K562 (cell line): ENCODE measurements at regions not wholly inside any gene's neighbourhood (a gene's known extent, or its start where the extent isn't known, plus 50 kb on each side); places are given as distances from the start of the nearest gene placed in this dataset.

Source experiments
- BCOR ChIP-seq: fragments of 450-650 bp; IDR thresholded peaks from 2 replicates; pipeline ENCODE4 v1.6.1; 2016
- BRD4 ChIP-seq: fragments of 200-600 bp; sonication (generic); IDR thresholded peaks from 2 replicates; pipeline ENCODE4 v1.6.1; 2017; ENCODE audit warnings: inconsistent platforms
- CHD1 ChIP-seq: fragments of 200-600 bp; sonication (generic); IDR thresholded peaks from one replicate; pipeline ENCODE4 v1.6.1; 2012; ENCODE audit warnings: mild to moderate bottlenecking, moderate library complexity, low read length, inconsistent platforms
- CHD2 ChIP-seq: IDR thresholded peaks from 2 replicates; pipeline ENCODE4 v1.6.1; 2011; ENCODE audit warnings: low read depth, low read length
- COPS2 ChIP-seq: fragments of 450-650 bp; conservative IDR thresholded peaks from 2 replicates; pipeline ENCODE4 v1.6.1; 2016; ENCODE audit warnings: mild to moderate bottlenecking, moderate library complexity
- ELF4 ChIP-seq: fragments of 450-650 bp; formaldehyde crosslinking; IDR thresholded peaks from 2 replicates; pipeline ENCODE4 v1.4.0; 2022; ENCODE audit warnings: missing genetic modification characterization
- HEY1 ChIP-seq: fragments of 250-450 bp; sonication (Bioruptor Pico); IDR thresholded peaks from 2 replicates; pipeline ENCODE4 v1.5.0; 2020; ENCODE audit warnings: mild to moderate bottlenecking, moderate library complexity, borderline replicate concordance
- KDM1A ChIP-seq, 2 experiments: fragments of 450-650 bp; IDR thresholded peaks; 2 replicates each; pipeline ENCODE4 v1.6.1; 2016; ENCODE audit warnings: mild to moderate bottlenecking in 2 of 2
- KLF6 ChIP-seq: fragments of 250-450 bp; sonication (Bioruptor Pico); IDR thresholded peaks from 2 replicates; pipeline ENCODE4 v1.4.0; 2020; ENCODE audit warnings: mild to moderate bottlenecking, moderate library complexity, borderline replicate concordance
- MCM3 ChIP-seq: fragments of 450-650 bp; IDR thresholded peaks from 2 replicates; pipeline ENCODE4 v1.6.1; 2016
- MCM5 ChIP-seq: fragments of 450-650 bp; IDR thresholded peaks from 2 replicates; pipeline ENCODE4 v1.6.1; 2016; ENCODE audit warnings: low read depth
- MEIS2 ChIP-seq: fragments of 450-650 bp; IDR thresholded peaks from 2 replicates; pipeline ENCODE4 v1.6.1; 2014; ENCODE audit warnings: mild to moderate bottlenecking; ENCODE audit not compliant: partially characterized antibody
- NCOA2 ChIP-seq, 2 experiments: fragments of 450-650 bp; IDR thresholded peaks; 2 replicates each; pipeline ENCODE4 v1.6.1; 2018; ENCODE audit warnings: mild to moderate bottlenecking in 2 of 2, moderate library complexity in 1 of 2; ENCODE audit not compliant: partially characterized antibody in 2 of 2
- PCBP2 ChIP-seq: fragments of 200-400 bp; formaldehyde crosslinking; IDR thresholded peaks from 2 replicates; pipeline ENCODE4 v1.6.1; 2018; ENCODE audit warnings: low read length, low read depth, mild to moderate bottlenecking, moderate library complexity; ENCODE audit not compliant: poor library complexity, severe bottlenecking
- RBM39 ChIP-seq: fragments of 200-400 bp; formaldehyde crosslinking; optimal IDR thresholded peaks from 2 replicates; pipeline ENCODE3; 2018; ENCODE audit warnings: low read depth, low read length
- TARDBP ChIP-seq: fragments of 450-650 bp; IDR thresholded peaks from 2 replicates; pipeline ENCODE4 v1.6.1; 2016
- TCF7 ChIP-seq: sonication (generic); IDR thresholded peaks from 2 replicates; pipeline ENCODE4 v1.6.1; 2016; ENCODE audit warnings: antibody characterized with exemption, borderline replicate concordance
- ZKSCAN1 ChIP-seq: fragments of 150-350 bp; IDR thresholded peaks from 2 replicates; pipeline ENCODE4 v1.6.1; 2016; ENCODE audit warnings: low read depth, low read length
- ZNF384 ChIP-seq: IDR thresholded peaks from 2 replicates; pipeline ENCODE4 v1.6.1; 2012; ENCODE audit warnings: low read depth, low read length, improper control_type of control experiment
- ZNF707 ChIP-seq: fragments of 250-450 bp; sonication (Bioruptor Pico); conservative IDR thresholded peaks from 2 replicates; pipeline ENCODE4 v1.8.0; 2022; ENCODE audit warnings: inconsistent platforms, mild to moderate bottlenecking, moderate library complexity
- TF ChIP-seq, protein P1 (sequence below): fragments of 250-450 bp; sonication (Bioruptor Pico); IDR thresholded peaks from 2 replicates; pipeline ENCODE4 v1.4.0; 2020; ENCODE audit warnings: mild to moderate bottlenecking, moderate library complexity
- TF ChIP-seq, protein P2 (sequence below): sonication (generic); formaldehyde crosslinking; IDR thresholded peaks from 2 replicates; pipeline ENCODE4 v1.8.0; 2022; ENCODE audit warnings: missing genetic modification reagents, mild to moderate bottlenecking, borderline replicate concordance
- TF ChIP-seq, protein P3 (sequence below), 2 experiments: IDR thresholded peaks in 1 of 2; conservative IDR thresholded peaks in 1 of 2; 2 replicates each; pipeline ENCODE4 v1.6.1; 2016; ENCODE audit warnings: low read depth in 2 of 2, mild to moderate bottlenecking in 1 of 2, missing compliant biosample characterization in 1 of 2, missing genetic modification characterization in 1 of 2, moderate library complexity in 1 of 2
- TF ChIP-seq, protein P4 (sequence below), 2 experiments: fragments of 250-450 bp in 1 of 2; fragments of 450-650 bp in 1 of 2; sonication (Bioruptor Pico) in 1 of 2; IDR thresholded peaks; 2 replicates each; pipeline versions ENCODE4 v1.6.1 to v1.8.0; 2016 to 2021; ENCODE audit warnings: mild to moderate bottlenecking in 2 of 2, moderate library complexity in 2 of 2, missing compliant biosample characterization in 1 of 2, missing genetic modification characterization in 1 of 2

DNA sequence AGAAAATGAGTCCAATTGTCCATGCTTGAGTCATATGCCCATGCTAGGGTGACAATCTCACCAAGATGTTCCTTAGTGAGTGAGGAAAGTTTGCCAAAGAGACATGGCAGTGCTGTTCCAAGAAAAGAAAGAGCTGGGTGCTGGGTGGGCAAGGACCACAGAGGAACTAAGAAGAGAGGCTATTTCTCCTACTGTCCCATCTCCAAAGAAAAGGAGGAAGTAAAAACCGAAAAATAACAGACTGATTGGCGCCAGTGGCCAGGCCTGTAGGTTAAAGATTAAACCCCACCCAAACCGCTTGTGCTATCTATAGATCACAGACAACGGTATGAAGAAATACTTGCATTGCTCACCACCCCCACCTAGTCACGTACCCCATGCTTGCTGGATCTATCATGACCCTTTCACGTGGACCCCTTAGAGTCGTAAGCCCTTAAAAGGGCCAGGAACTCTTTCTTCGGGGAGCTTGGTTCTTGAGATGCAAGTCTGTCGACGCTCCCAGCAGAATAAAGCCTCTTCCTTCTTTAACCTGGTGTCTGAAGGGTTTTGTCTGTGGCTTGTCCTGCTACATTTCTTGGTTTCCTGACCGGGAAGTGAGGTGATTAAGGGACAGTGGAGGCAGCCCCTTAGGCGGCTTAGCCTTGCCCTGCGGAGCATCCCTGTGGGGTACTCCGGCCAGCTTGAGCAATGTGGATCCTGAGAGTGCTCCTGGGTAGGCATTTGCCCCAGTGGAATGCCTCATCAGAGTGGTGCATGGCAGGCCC is 606.5 kb downstream of the UQCRFS1 start (continued):
- no peak for TF ChIP-seq CHD1
- TF ChIP-seq, protein P1, sequence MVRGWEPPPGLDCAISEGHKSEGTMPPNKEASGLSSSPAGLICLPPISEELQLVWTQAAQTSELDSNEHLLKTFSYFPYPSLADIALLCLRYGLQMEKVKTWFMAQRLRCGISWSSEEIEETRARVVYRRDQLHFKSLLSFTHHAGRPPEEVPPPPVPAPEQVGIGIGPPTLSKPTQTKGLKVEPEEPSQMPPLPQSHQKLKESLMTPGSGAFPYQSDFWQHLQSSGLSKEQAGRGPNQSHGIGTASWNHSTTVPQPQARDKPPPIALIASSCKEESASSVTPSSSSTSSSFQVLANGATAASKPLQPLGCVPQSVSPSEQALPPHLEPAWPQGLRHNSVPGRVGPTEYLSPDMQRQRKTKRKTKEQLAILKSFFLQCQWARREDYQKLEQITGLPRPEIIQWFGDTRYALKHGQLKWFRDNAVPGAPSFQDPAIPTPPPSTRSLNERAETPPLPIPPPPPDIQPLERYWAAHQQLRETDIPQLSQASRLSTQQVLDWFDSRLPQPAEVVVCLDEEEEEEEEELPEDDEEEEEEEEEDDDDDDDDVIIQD (CRISPR knock-in tag), result no peak
- TF ChIP-seq KLF6 (CRISPR knock-in tag), result no peak
- TF ChIP-seq, protein P2, sequence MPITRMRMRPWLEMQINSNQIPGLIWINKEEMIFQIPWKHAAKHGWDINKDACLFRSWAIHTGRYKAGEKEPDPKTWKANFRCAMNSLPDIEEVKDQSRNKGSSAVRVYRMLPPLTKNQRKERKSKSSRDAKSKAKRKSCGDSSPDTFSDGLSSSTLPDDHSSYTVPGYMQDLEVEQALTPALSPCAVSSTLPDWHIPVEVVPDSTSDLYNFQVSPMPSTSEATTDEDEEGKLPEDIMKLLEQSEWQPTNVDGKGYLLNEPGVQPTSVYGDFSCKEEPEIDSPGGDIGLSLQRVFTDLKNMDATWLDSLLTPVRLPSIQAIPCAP (CRISPR knock-in tag), result no peak
- no peak for TF ChIP-seq COPS2
- TF ChIP-seq, protein P3, sequence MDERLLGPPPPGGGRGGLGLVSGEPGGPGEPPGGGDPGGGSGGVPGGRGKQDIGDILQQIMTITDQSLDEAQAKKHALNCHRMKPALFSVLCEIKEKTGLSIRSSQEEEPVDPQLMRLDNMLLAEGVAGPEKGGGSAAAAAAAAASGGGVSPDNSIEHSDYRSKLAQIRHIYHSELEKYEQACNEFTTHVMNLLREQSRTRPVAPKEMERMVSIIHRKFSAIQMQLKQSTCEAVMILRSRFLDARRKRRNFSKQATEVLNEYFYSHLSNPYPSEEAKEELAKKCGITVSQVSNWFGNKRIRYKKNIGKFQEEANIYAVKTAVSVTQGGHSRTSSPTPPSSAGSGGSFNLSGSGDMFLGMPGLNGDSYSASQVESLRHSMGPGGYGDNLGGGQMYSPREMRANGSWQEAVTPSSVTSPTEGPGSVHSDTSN (CRISPR knock-in tag; IDR thresholded peaks at IDR 0.05; ENCODE audit: low read depth), result no peak
- TF ChIP-seq, protein P3 (tag; conservative IDR thresholded peaks at IDR 0.05; ENCODE audit: low read depth), result peak; percentile 57
- TF ChIP-seq NCOA2 (IDR thresholded peaks at IDR 0.05; ENCODE audit: partially characterized antibody in 2 of 2), result peak; percentile 92 to 95
- no peak for TF ChIP-seq MCM5
- no peak for TF ChIP-seq HEY1 (CRISPR knock-in tag)
- no peak for TF ChIP-seq RBM39
- no peak for TF ChIP-seq ZKSCAN1
- no peak for TF ChIP-seq MCM3
- no peak for TF ChIP-seq PCBP2
- peak; percentile 68; the same call in 1 of the 2 replicates for TF ChIP-seq BCOR
- TF ChIP-seq, protein P4, sequence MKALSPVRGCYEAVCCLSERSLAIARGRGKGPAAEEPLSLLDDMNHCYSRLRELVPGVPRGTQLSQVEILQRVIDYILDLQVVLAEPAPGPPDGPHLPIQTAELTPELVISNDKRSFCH (CRISPR knock-in tag; IDR thresholded peaks at IDR 0.05), result no peak
- TF ChIP-seq, protein P4 (tag; IDR thresholded peaks at IDR 0.05), result no peak; the same call in 1 of the 2 replicates
- peak; percentile 77 to 84 for TF ChIP-seq KDM1A (IDR thresholded peaks at IDR 0.05)
- TF ChIP-seq ELF4, result 0 out of 2 replicates have a peak, but pooled peaks have one; percentile 35
- peak; percentile 52 for TF ChIP-seq MEIS2
- peak; percentile 81 for TF ChIP-seq TARDBP
- TF ChIP-seq ZNF384, result no peak
- no peak for TF ChIP-seq ZNF707 (CRISPR knock-in tag)
- TF ChIP-seq CHD2, result no peak; the same call in 1 of the 2 replicates
- TF ChIP-seq BRD4, result peak; percentile 67; the same call in 1 of the 2 replicates
- no peak for TF ChIP-seq TCF7
